GM18505 (cell line): ENCODE measurements at regions not wholly inside any gene's neighbourhood (a gene's known extent, or its start where the extent isn't known, plus 50 kb on each side); places are given as distances from the start of the nearest gene placed in this dataset.
"Not testable (repeated sequence)": the region's sequence is repeated elsewhere in the genome, so short reads cannot be mapped to it uniquely, and the experiment has no call there.

Experiments used
- ATAC-seq: cut with Tn5 transposase; IDR thresholded peaks from one replicate; pipeline ENCODE4 v1.9.1; 2021; ENCODE audit not compliant: unreplicated experiment
- POLR2A ChIP-seq: IDR thresholded peaks from 4 replicates; pipeline ENCODE4 v1.6.1; 2011; ENCODE audit warnings: borderline replicate concordance; ENCODE audit not compliant: insufficient read depth, insufficient read length; ENCODE audit errors: extremely low read depth

DNA sequence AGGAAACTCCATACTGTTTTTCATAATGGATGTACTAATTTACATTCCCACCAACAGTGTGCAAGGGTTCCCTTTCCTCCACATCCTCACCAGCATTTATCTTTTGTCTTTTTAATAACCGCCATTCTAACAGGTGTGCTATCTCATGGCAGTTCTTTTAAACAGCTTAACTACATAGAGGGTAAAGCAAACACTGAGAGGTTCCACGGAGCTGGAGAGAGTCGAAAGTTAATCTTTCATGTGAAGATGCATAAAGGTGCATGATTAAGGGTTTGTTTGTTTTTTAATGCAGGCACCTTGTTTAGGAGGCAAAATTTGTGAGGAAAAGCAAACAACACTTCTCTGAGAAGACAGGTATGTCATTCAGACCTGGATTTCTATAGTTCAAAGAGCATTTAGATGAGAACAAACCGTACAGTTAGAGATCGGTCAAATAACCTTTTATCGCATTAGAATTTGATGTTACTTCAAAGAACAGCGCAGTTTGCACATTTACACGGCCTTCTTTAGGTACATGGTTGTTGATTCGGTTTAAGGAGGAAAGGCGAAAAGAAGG lies 193.9 kb downstream of the RBM26 start:
- TF ChIP-seq POLR2A: no peak
- no peak for ATAC-seq

DNA sequence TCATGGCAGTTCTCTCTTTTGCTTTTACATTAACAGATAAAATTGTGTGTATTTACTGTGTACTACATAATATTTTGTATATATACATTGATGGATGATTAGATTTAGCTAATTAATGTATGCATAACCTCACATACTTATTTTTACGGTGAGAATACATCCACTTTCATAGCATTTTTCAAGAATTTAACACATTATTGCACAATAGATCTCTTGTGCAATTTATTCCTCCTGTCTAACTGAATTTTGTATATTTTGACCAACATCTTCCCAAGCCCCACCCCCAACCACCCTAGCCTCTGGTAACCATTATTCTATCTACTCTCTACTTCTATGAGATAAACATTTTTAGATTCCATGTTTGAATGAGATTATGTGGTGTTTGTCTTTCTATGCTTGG lies 194.7 kb downstream of the RBM26 start:
- no peak for ATAC-seq
- TF ChIP-seq POLR2A: no peak

- no peak for TF ChIP-seq POLR2A
- ATAC-seq: no peak
Measured at GRCh38 chr13:79197933-79198332, 208.1 kb downstream of the RBM26 start.

- no peak for TF ChIP-seq POLR2A
- ATAC-seq: no peak
Measured at GRCh38 chr13:79196843-79197242, 209.2 kb downstream of the RBM26 start.

- ATAC-seq: no peak
- no peak for TF ChIP-seq POLR2A
Measured at GRCh38 chr13:79196366-79196765, 209.7 kb downstream of the RBM26 start.

DNA sequence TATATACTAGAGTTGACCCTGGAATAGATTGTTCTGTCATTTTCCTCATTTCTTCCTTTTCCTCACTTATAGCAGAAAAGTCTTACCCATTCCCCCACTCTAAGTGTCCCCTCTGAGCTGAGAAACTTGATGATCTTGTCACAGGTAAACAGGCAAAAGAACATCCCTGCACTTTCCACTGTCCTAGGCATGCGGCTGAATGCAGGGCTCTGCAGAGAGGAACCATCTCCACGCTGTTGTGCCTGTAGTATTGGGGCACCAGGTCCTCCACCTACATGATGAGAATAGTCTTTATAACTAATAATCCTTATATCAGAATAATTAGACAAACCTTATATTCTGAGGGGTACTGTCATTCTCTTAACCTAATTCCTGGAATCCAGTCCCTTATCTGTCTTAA lies 211.3 kb downstream of the RBM26 start:
- ATAC-seq: peak; percentile 36

GRCh38 chr13:79194272-79194671 lies 211.8 kb downstream of the RBM26 start:
- no peak for TF ChIP-seq POLR2A
- peak; percentile 93 for ATAC-seq

More for the DNA sequence above, 211.3 kb downstream of the RBM26 start:
- TF ChIP-seq POLR2A: no peak

DNA sequence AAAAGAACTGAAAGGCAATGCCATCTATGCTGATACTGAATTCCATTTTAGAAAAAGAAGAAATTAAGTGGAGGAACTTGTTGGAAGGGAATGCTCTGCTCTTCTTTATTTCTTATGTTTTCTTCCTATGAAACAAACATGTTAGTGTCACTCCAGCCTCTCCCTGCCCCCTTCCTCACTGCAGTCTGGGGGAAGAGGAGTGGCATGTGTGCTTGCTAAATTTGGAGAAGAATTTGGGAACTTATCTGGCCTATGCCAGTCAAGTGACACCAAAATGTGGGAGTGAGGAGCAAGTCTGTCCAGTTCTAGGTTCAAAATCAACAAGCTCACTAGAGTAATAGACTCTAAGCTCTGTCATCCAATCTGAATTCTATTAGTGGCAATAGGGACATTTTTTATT lies 214.6 kb downstream of the RBM26 start:
- no peak for TF ChIP-seq POLR2A
- no peak for ATAC-seq

GRCh38 chr13:79190932-79191331 lies 215.1 kb downstream of the RBM26 start:
- TF ChIP-seq POLR2A: no peak
- peak; percentile 26 for ATAC-seq

- TF ChIP-seq POLR2A: no peak
- no peak for ATAC-seq
Measured at GRCh38 chr13:79187917-79188690, 218.0 kb downstream of the RBM26 start.

GRCh38 chr13:79185580-79185979 lies 220.5 kb downstream of the RBM26 start:
- ATAC-seq: no peak
- TF ChIP-seq POLR2A: no peak

GRCh38 chr13:79183231-79183630 lies 222.8 kb downstream of the RBM26 start:
- no peak for TF ChIP-seq POLR2A

GRCh38 chr13:79173691-79174090 lies 232.4 kb downstream of the RBM26 start:
- ATAC-seq: not testable (repeated sequence)

More at GRCh38 chr13:79183231-79183630, 222.8 kb downstream of the RBM26 start:
- no peak for ATAC-seq

DNA sequence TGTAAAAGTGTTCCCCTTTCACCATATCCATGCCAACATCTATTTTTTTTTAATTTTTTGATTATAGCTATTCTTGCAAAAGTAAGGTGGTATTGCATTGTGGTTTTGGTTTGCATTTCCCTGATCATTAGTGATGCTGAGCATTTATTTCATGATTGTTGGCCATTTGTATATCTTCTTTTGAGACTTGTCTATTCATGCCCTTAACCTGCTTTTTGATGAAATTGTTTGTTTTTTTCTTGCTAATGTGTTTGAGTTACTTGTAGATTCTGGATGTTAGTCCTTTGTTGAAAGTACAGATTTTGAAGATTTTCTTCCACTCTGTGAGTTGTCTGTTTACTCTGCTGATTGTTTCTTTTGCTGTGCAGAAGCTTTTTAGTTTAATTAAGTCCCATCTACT lies 233.1 kb downstream of the RBM26 start:
- not testable (repeated sequence) for ATAC-seq

DNA sequence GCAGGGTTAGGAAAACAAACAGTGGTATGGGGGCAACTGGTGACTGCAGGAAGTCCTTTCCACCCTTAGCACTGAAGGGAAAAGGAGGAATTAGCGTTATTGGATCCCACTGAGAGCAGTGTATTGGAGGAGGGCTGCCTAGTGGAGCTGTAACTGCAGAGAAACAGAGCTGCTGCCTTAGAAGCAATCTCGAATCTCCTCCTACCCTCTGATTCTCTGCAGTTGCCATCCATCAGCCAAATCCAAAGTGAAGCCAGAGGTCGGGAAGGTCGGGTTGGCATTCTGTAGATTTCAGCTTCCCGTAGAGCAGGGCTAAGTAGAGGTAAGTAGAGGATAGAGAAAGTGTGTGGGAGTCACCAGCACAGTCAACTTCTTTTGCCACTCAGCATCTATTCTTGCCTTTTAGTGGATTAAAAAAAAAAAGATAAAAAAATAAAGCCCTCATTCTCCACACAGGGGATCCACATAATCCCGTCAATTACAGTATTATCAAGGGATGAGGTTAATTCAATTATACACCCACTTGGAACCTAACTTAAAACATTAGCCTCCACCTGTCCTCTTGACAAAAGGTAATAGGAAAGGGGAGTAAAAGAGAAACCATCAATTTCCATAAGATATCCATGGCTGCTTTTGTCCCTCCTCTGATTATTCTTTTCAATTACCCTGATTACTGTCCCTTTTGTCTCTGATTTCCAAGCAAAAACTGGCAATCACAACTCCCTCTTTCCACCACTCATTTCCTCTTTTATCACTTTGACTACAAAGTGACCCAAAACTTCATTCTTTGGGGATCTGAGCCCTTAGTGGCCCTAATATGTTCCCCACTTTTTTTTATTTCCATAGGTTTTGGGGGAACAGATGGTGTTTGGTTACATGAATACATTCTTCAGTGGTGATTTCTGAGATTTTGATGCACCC lies 234.7 kb downstream of the RBM26 start:
- ATAC-seq: no peak
- TF ChIP-seq POLR2A: no peak
